Heart left ventricle (tissue), 13 donors: ENCODE measurements at regions not wholly inside any gene's neighbourhood (a gene's known extent, or its start where the extent isn't known, plus 50 kb on each side); places are given as distances from the start of the nearest gene placed in this dataset.

Experiments used
- CTCF ChIP-seq, 12 donors: fragments of 200-600 bp; sonication (generic) in 4 of 12; IDR thresholded peaks; one replicate each; pipeline versions ENCODE4 v1.5.0 to v1.8.0; 2018 to 2022; ENCODE audit warnings: antibody characterized with exemption in 12 of 12, mild to moderate bottlenecking in 5 of 12
- POLR2A ChIP-seq, 2 donors: fragments of 450-650 bp; IDR thresholded peaks; one replicate each; pipeline ENCODE4 v1.6.1; 2017; ENCODE audit warnings: antibody characterized with exemption in 2 of 2, mild to moderate bottlenecking in 2 of 2, moderate library complexity in 2 of 2
- donor health status: ischemic (EF 13 %, LVEDD 7.1; RV severe dilation, severe dysfunction).
- donor health status: DM: no; HTN: yes; CAD: no.
- donor health status: DM: no; HTN: no; CAD: no.
- donor health status: ischemic (EF 25% LVEDD 6.9; RV normal size, moderate dysfunction).
- donor health status: ischemic (EF 25% LVEDD 5.7; RV mildly dilated, moderate dysfunction).
- donor health status: ischemic (EF 35%, LVEDD 5.7; RV mildly dilated, moderate dysfunction).
- donor health status: nonischemic (EF 11% LVEDD 7.7; RV severe dilation, severe dysfunction).
- donor health status: DM: yes; HTN: yes; CAD: no.
- donor health status: PGD.
- donor health status: ischemic (EF 29% LVEDD 5.4; RV normal size, mild dysfunction).
- donor health status: nonischemic (EF 23%, LVEDD 6.1; RV moderate dilation, normal function).

GRCh38 chrY:12525206-12525605 is 175.8 kb upstream of the USP9Y start:
- TF ChIP-seq POLR2A (IDR thresholded peaks at IDR 0.05), result no peak
- TF ChIP-seq CTCF (IDR thresholded peaks at IDR 0.05), result no peak
